ENCODE measurements at regions not wholly inside any gene's neighbourhood (a gene's known extent, or its start where the extent isn't known, plus 50 kb on each side); places are given as distances from the start of the nearest gene placed in this dataset.
A peak's percentile ranks its signal among the peaks of the same experiment; 100 is the strongest.

- no peak overlapping the region for H3K4me3 Mint-ChIP-seq
- no peak for ATAC-seq
- H3K4me1 Mint-ChIP-seq: no peaks in the 10 kb centered on the region
- no peak for DNase-seq
- H3K27me3 Mint-ChIP-seq: no peaks in the 10 kb centered on the region
- no peak overlapping the region for H3K27ac Mint-ChIP-seq
- peaks cover 15 to 22% of the 10 kb centered on the region in 2 donors for H3K9me3 Mint-ChIP-seq
These were observed 524.0 kb downstream of the TOX3 start for GRCh38 chr16:52022980-52023379.

DNA sequence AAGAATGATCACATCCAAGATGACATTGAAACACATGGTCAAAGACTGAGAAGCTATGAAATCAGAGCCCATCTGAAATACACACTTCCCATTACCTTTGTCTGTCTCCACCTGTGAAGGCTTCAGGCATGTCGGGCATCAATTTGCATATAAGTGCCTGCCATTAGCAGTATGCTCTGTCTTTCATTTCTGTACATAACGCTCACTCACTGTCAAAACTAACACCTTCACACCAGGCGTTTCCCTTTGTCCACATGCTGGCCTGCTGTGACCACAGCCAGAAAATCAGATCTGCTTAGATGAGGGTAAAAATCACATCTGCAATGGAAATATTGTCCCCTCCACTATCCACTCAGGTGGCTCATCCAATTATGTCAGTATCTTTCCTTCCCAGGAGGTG is 524.8 kb downstream of the TOX3 start:
- H3K9me3 Mint-ChIP-seq: peaks cover 12 to 22% of the 10 kb centered on the region in 2 donors
- no peak overlapping the region for H3K27ac Mint-ChIP-seq
- no peaks in the 10 kb centered on the region for H3K27me3 Mint-ChIP-seq
- no peaks in the 10 kb centered on the region for H3K4me1 Mint-ChIP-seq
- ATAC-seq (no peak), DNase-seq (no peak)
- H3K4me3 Mint-ChIP-seq: no peak overlapping the region

DNA sequence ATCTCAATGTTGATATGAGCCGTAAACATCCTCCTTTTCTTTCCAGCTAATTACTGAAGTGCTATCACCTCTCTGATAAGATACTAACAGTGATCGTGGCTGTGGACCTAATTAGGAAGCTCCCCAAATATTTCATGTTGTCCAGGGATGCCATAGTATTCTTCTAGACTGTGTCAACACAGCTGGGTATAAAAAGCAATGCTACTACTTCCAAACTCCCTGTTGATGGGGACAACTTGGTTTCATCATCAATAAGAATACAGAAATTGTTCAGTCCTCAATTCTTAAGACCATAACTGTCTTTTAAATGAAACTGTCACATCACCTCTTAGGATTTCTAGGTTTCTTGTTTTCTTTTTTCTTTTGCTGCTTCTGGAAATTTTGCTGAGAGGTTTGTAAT is 530.6 kb downstream of the TOX3 start:
- H3K4me1 Mint-ChIP-seq: no peaks in the 10 kb centered on the region
- no peak overlapping the region for H3K27ac Mint-ChIP-seq
- ATAC-seq (no peak), DNase-seq (no peak)
- no peak overlapping the region for H3K4me3 Mint-ChIP-seq
- peaks cover 23 to 32% of the 10 kb centered on the region in 2 donors for H3K9me3 Mint-ChIP-seq
- no peaks in the 10 kb centered on the region for H3K27me3 Mint-ChIP-seq

- Mint-ChIP-seq H3K4me3 (no peak overlapping the region), H3K9me3 (peaks cover 0 to 11% of the 10 kb centered on the region in 2 donors), H3K27ac (no peak overlapping the region), H3K4me1 (no peaks in the 10 kb centered on the region), H3K27me3 (no peaks in the 10 kb centered on the region)
- DNase-seq: no peak
- ATAC-seq: no peak
These were observed 541.4 kb downstream of the TOX3 start for GRCh38 chr16:52005551-52005950.

DNA sequence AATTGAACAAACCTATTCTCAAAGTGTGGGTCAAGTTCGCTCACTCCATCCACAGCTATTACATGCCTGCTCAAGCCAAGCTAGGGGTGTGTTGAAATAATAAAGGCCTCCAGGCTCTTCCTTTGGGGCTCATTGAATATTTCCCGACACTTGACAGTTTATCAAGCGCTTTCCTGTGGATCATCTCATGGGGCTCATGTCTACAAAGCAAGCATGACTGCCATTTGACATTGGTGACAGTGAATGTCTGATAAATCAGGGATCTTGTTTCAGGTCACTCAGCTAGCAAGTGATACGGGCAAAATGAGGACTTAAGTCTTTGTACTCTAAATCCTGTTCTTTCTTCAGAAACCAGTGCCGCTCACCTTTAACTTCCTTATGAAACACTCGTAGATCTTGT is 542.6 kb downstream of the TOX3 start:
- H3K4me1 Mint-ChIP-seq: no peaks in the 10 kb centered on the region
- H3K27me3 Mint-ChIP-seq: no peaks in the 10 kb centered on the region
- H3K9me3 Mint-ChIP-seq: peaks cover 0 to 11% of the 10 kb centered on the region in 2 donors
- ATAC-seq (no peak), DNase-seq (no peak)
- no peak overlapping the region for H3K4me3 Mint-ChIP-seq
- H3K27ac Mint-ChIP-seq: no peak overlapping the region

DNA sequence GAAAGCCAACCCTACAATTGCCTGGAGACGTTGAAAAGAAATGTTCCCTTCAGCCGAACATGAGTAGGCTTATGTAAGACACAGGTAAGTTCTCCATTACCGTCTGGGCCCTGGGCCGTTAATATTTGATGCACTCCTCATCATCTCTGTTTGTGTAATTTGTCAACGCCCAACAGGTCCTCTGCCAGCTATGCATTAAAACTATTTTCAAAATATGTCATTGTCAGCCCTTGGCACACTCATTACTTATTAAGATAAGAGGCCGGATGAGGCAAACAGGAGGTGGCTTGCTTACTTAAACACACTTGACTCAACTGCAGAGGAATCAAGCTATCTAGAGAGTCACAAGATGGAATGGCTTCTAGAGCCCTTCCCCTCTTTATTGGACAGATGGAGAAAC is 544.9 kb downstream of the TOX3 start:
- Mint-ChIP-seq H3K4me3 (no peak overlapping the region), H3K9me3 (peaks cover 0 to 17% of the 10 kb centered on the region in 2 donors), H3K27me3 (no peaks in the 10 kb centered on the region), H3K4me1 (no peaks in the 10 kb centered on the region), H3K27ac (no peak overlapping the region)
- ATAC-seq (no peak), DNase-seq (no peak)

- no peak for ATAC-seq
- Mint-ChIP-seq H3K9me3 (peaks cover 14 to 28% of the 10 kb centered on the region in 2 donors), H3K4me3 (no peak overlapping the region), H3K27me3 (no peaks in the 10 kb centered on the region), H3K4me1 (no peaks in the 10 kb centered on the region), H3K27ac (no peak overlapping the region)
- DNase-seq: no peak
These were observed 550.4 kb downstream of the TOX3 start for GRCh38 chr16:51996516-51996915.

GRCh38 chr16:51994597-51994996 is 552.3 kb downstream of the TOX3 start:
- DNase-seq: no peak
- H3K4me3 Mint-ChIP-seq: no peak overlapping the region
- no peak for ATAC-seq
- H3K27me3 Mint-ChIP-seq: no peaks in the 10 kb centered on the region
- H3K9me3 Mint-ChIP-seq: peaks cover 14 to 34% of the 10 kb centered on the region in 2 donors
- H3K27ac Mint-ChIP-seq: no peak overlapping the region
- no peaks in the 10 kb centered on the region for H3K4me1 Mint-ChIP-seq

GRCh38 chr16:51989637-51990230 is 557.2 kb downstream of the TOX3 start:
- Mint-ChIP-seq H3K27ac (no peak overlapping the region), H3K4me1 (no peaks in the 10 kb centered on the region), H3K4me3 (no peak overlapping the region), H3K27me3 (no peaks in the 10 kb centered on the region), H3K9me3 (peaks cover 14 to 28% of the 10 kb centered on the region in 2 donors)
- no peak for DNase-seq
- ATAC-seq: no peak

GRCh38 chr16:51988977-51989376 is 558.0 kb downstream of the TOX3 start:
- no peak for ATAC-seq
- H3K27me3 Mint-ChIP-seq: no peaks in the 10 kb centered on the region
- H3K27ac Mint-ChIP-seq: no peak overlapping the region
- DNase-seq: no peak
- H3K9me3 Mint-ChIP-seq: peaks cover 14 to 28% of the 10 kb centered on the region in 2 donors
- no peaks in the 10 kb centered on the region for H3K4me1 Mint-ChIP-seq
- no peak overlapping the region for H3K4me3 Mint-ChIP-seq

DNA sequence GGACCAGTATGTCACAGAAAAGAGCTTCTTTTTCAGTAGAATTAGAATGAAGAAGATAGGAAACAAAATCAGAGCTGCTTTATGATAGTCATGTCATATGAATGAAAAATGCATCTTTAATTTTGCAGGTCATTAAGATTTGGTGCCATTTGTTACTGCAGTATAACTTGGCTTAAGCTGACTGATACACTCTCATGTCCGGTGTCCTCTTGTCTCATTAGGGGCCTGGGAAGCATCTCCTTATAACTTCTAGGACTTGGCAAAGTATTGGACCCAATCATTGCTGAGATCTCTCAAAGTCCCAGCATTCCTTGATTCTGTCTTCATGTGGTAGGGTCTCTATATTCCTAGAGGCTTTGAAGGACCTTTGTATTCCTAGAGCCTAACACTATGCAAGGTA is 559.4 kb downstream of the TOX3 start:
- H3K9me3 Mint-ChIP-seq: peaks cover 7 to 21% of the 10 kb centered on the region in 2 donors
- no peak for DNase-seq

GRCh38 chr16:51986717-51987116 is 560.2 kb downstream of the TOX3 start:
- H3K4me1 Mint-ChIP-seq: no peaks in the 10 kb centered on the region
- no peak overlapping the region for H3K27ac Mint-ChIP-seq
- H3K27me3 Mint-ChIP-seq: no peaks in the 10 kb centered on the region
- H3K4me3 Mint-ChIP-seq: no peak overlapping the region
- peaks cover 0 to 16% of the 10 kb centered on the region in 2 donors for H3K9me3 Mint-ChIP-seq
- ATAC-seq: no peak
- no peak for DNase-seq

More for the DNA sequence above, 559.4 kb downstream of the TOX3 start:
- Mint-ChIP-seq H3K27me3 (no peaks in the 10 kb centered on the region), H3K27ac (no peak overlapping the region), H3K4me3 (no peak overlapping the region), H3K4me1 (no peaks in the 10 kb centered on the region)
- no peak for ATAC-seq

GRCh38 chr16:51986301-51986700 is 560.6 kb downstream of the TOX3 start:
- DNase-seq (no peak), ATAC-seq (no peak)
- no peaks in the 10 kb centered on the region for H3K27me3 Mint-ChIP-seq
- H3K9me3 Mint-ChIP-seq: peaks cover 0 to 12% of the 10 kb centered on the region in 2 donors
- H3K4me1 Mint-ChIP-seq: no peaks in the 10 kb centered on the region
- H3K27ac Mint-ChIP-seq: no peak overlapping the region
- no peak overlapping the region for H3K4me3 Mint-ChIP-seq

- Mint-ChIP-seq H3K9me3 (peaks cover 0 to 7% of the 10 kb centered on the region in 2 donors), H3K4me1 (no peaks in the 10 kb centered on the region), H3K4me3 (no peak overlapping the region), H3K27me3 (no peaks in the 10 kb centered on the region), H3K27ac (no peak overlapping the region)
- DNase-seq: no peak
- no peak for ATAC-seq
These were observed 561.8 kb downstream of the TOX3 start for GRCh38 chr16:51985126-51985525.

GRCh38 chr16:51984395-51984794 is 562.5 kb downstream of the TOX3 start:
- H3K27me3 Mint-ChIP-seq: no peaks in the 10 kb centered on the region
- ATAC-seq (no peak), DNase-seq (no peak)
- no peaks in the 10 kb centered on the region for H3K4me1 Mint-ChIP-seq
- H3K9me3 Mint-ChIP-seq: peaks cover 0 to 3% of the 10 kb centered on the region in 2 donors
- H3K27ac Mint-ChIP-seq: no peak overlapping the region
- no peak overlapping the region for H3K4me3 Mint-ChIP-seq

DNA sequence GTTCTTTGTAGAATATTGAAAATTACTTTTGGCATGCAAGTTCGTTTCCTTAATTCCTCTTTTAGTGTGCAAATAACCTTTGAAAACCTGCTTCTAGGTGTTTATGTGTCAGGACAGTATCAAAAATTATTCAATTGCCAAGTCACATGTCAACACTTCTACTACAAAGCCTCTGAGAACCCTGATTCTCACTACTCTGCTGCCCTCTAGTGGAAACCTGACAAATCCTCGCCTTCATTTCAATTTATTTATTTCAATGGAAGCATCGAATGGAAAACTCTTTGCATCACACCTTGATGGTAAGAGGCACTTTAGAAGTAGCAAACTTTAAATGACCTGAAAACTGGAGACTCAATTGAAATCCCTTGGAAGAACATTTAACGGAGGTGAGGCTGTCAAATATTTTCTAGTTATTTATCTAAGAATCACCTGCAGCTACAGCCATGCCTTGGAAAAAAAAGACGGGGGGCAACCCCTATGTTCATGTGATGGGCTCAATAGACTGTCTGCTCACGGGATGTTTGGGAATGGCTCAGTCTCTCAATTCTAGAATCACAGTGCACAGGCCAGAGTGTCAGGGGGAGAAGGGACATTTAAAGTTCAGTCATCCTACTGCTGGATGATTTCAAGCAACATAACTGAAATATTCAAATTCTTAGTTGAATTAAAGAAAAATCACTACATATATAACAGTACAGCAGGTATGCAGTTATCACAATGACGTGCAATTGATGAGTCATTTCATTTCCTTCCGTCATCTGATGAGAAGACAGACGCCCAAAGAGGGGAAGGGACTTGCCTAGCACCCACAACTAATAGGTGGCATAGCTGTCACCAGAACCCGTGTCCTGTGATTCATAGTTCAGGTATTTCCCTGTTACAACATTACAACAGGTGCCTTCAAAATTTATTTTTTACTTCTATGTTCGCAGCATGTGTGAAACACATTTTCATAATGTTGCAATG is 563.9 kb downstream of the TOX3 start:
- H3K9me3 Mint-ChIP-seq: no peaks in the 10 kb centered on the region
- ATAC-seq (peak; percentile 45), DNase-seq (peak in 1 of 2 donors; percentile 15)
- no peak overlapping the region for H3K4me3 Mint-ChIP-seq
- H3K27ac Mint-ChIP-seq: no peak overlapping the region
- no peaks in the 10 kb centered on the region for H3K27me3 Mint-ChIP-seq
- no peaks in the 10 kb centered on the region for H3K4me1 Mint-ChIP-seq

Measured in stimulated activated naive CD8-positive, alpha-beta T cell treated with anti-CD3 and anti-CD28 coated beads, Interleukin-15, amount 100 ng/mL, for 72 hours (primary cell).